ENCODE measurements at regions not wholly inside any gene's neighbourhood (a gene's known extent, or its start where the extent isn't known, plus 50 kb on each side); places are given as distances from the start of the nearest gene placed in this dataset.

GRCh38 chr10:11683529-11684320, 58.5 kb upstream of the ECHDC3 start:
- Histone ChIP-seq H3K27me3 (no peaks in the 10 kb centered on the region), H4K20me1 (ENCODE audit: insufficient read depth, poor library complexity, severe bottlenecking) (no peaks in the 10 kb centered on the region), H3K4me3 (no peak overlapping the region), H3K79me2 (no peaks in the 10 kb centered on the region), H3K9me2 (replicated peaks; ENCODE audit: insufficient read depth) (no peaks in the 10 kb centered on the region), H3K27ac (peak overlapping the region; percentile 25), H3K4me2 (no peak overlapping the region), H3K36me3 (replicated peaks; ENCODE audit: insufficient read depth, low read depth) (no peaks in the 10 kb centered on the region), H2AFZ (no peak overlapping the region), H3K9me3 (ENCODE audit: low read depth) (no peaks in the 10 kb centered on the region), H3K4me1 (ENCODE audit: insufficient read depth) (peaks cover 32% of the 10 kb centered on the region)
- DNase-seq (ENCODE audit: low spot score) = no peak
- TF ChIP-seq EZH2phosphoT487 (IDR thresholded peaks at IDR 0.05; ENCODE audit: low read depth, severe bottlenecking, unreplicated experiment) (no peak), CTCF (IDR thresholded peaks at IDR 0.05; ENCODE audit: poor library complexity) (no peak), EZH2 (IDR thresholded peaks at IDR 0.05; ENCODE audit: borderline replicate concordance) (no peak)
- 74% methylated on average over 14 of the region's 14 CpGs for WGBS (ENCODE audit: low lambda C conversion rate, missing lambda C conversion rate)

- no peaks in the 10 kb centered on the region for H3K9me3 ChIP-seq (ENCODE audit: low read depth)
Measured at GRCh38 chr10:11682851-11683250, 59.3 kb upstream of the ECHDC3 start.

GRCh38 chr10:11682267-11682683, 59.9 kb upstream of the ECHDC3 start:
- no peaks in the 10 kb centered on the region for H3K9me3 ChIP-seq (ENCODE audit: low read depth)
- TF ChIP-seq CTCF (IDR thresholded peaks at IDR 0.05; ENCODE audit: poor library complexity) (no peak), EZH2 (IDR thresholded peaks at IDR 0.05; ENCODE audit: borderline replicate concordance) (no peak), EZH2phosphoT487 (IDR thresholded peaks at IDR 0.05; ENCODE audit: low read depth, severe bottlenecking, unreplicated experiment) (no peak)
- H3K27ac ChIP-seq = no peak overlapping the region
- H3K4me2 ChIP-seq = no peak overlapping the region
- H4K20me1 ChIP-seq (ENCODE audit: insufficient read depth, poor library complexity, severe bottlenecking) = no peaks in the 10 kb centered on the region
- H3K4me3 ChIP-seq = no peak overlapping the region
- no peaks in the 10 kb centered on the region for H3K36me3 ChIP-seq (replicated peaks; ENCODE audit: insufficient read depth, low read depth)
- no peaks in the 10 kb centered on the region for H3K79me2 ChIP-seq
- DNase-seq (ENCODE audit: low spot score) = no peak
- peaks cover 23% of the 10 kb centered on the region for H3K4me1 ChIP-seq (ENCODE audit: insufficient read depth)
- H2AFZ ChIP-seq = no peak overlapping the region
- no peaks in the 10 kb centered on the region for H3K9me2 ChIP-seq (replicated peaks; ENCODE audit: insufficient read depth)
- no peaks in the 10 kb centered on the region for H3K27me3 ChIP-seq
- 84% methylated on average over 4 of the region's 6 CpGs for WGBS (ENCODE audit: low lambda C conversion rate, missing lambda C conversion rate)

More at GRCh38 chr10:11682851-11683250, 59.3 kb upstream of the ECHDC3 start:
- Histone ChIP-seq H3K9me2 (replicated peaks; ENCODE audit: insufficient read depth) (no peaks in the 10 kb centered on the region), H3K4me2 (no peak overlapping the region), H3K4me3 (no peak overlapping the region), H3K36me3 (replicated peaks; ENCODE audit: insufficient read depth, low read depth) (no peaks in the 10 kb centered on the region), H4K20me1 (ENCODE audit: insufficient read depth, poor library complexity, severe bottlenecking) (no peaks in the 10 kb centered on the region), H2AFZ (no peak overlapping the region), H3K4me1 (ENCODE audit: insufficient read depth) (peaks cover 23% of the 10 kb centered on the region), H3K27ac (no peak overlapping the region), H3K79me2 (no peaks in the 10 kb centered on the region), H3K27me3 (no peaks in the 10 kb centered on the region)
- 64% methylated on average over 14 of the region's 14 CpGs for WGBS (ENCODE audit: low lambda C conversion rate, missing lambda C conversion rate)
- no peak for TF ChIP-seq CTCF (IDR thresholded peaks at IDR 0.05; ENCODE audit: poor library complexity)
- TF ChIP-seq EZH2phosphoT487 (IDR thresholded peaks at IDR 0.05; ENCODE audit: low read depth, severe bottlenecking, unreplicated experiment) = no peak
- no peak for TF ChIP-seq EZH2 (IDR thresholded peaks at IDR 0.05; ENCODE audit: borderline replicate concordance)
- no peak for DNase-seq (ENCODE audit: low spot score)
